WTC11 (cell line): ENCODE measurements at regions not wholly inside any gene's neighbourhood (a gene's known extent, or its start where the extent isn't known, plus 50 kb on each side); places are given as distances from the start of the nearest gene placed in this dataset.

Source experiments
- ATAC-seq: fragments of 200-7000 bp; cut with Tn5 transposase; 2 replicates; pipeline ENCODE4 v1.10.0; 2021; ENCODE audit warnings: mild to moderate bottlenecking, moderate library complexity
- CTCF ChIA-PET: fragments of 300-600 bp; sonication (Branson Sonifier 250); formaldehyde crosslinking; loops from one replicate; lab custom pipeline; 2021; ENCODE audit warnings: antibody characterized with exemption; lab: Charles Lee
- POLR2A ChIA-PET: fragments of 350-600 bp; sonication (Branson Sonifier 250); formaldehyde crosslinking; loops from one replicate; lab custom pipeline; 2021; ENCODE audit warnings: antibody characterized with exemption; lab: Charles Lee
- DNase-seq: peaks from one replicate; pipeline ENCODE4 v3.0.0; 2021; ENCODE audit warnings: low spot score
- H3K27ac Mint-ChIP-seq: 2 replicates; pipeline ENCODE4 v1.8.0; 2021; ENCODE audit warnings: mixed read lengths
- H3K27me3 Mint-ChIP-seq: 2 replicates; pipeline ENCODE4 v1.8.0; 2021; ENCODE audit warnings: low read depth, mild to moderate bottlenecking, moderate library complexity, mixed read lengths
- H3K36me3 Mint-ChIP-seq: 2 replicates; pipeline ENCODE4 v1.8.0; 2021; ENCODE audit warnings: mixed read lengths
- H3K4me1 Mint-ChIP-seq: 2 replicates; pipeline ENCODE4 v1.8.0; 2022; ENCODE audit warnings: mixed read lengths
- H3K4me3 Mint-ChIP-seq: 2 replicates; pipeline ENCODE4 v1.8.0; 2021; ENCODE audit warnings: mild to moderate bottlenecking, moderate library complexity, mixed read lengths
- H3K9me3 Mint-ChIP-seq: 2 replicates; pipeline ENCODE4 v1.8.0; 2021; ENCODE audit warnings: mixed read lengths
- ATF1 ChIP-seq: sonication (generic); formaldehyde crosslinking; IDR thresholded peaks from 2 replicates; pipeline ENCODE4 v1.8.1; 2023; ENCODE audit warnings: mild to moderate bottlenecking, moderate library complexity, missing genetic modification reagents
- CREM ChIP-seq: sonication (generic); formaldehyde crosslinking; IDR thresholded peaks from 2 replicates; pipeline ENCODE4 v1.8.1; 2022; ENCODE audit warnings: mild to moderate bottlenecking, missing genetic modification reagents, moderate library complexity
- EMX1 ChIP-seq: fragments of 250-450 bp; sonication (Bioruptor Pico); IDR thresholded peaks from 2 replicates; pipeline ENCODE4 v1.8.0; 2021; ENCODE audit warnings: mild to moderate bottlenecking
- GRHL2 ChIP-seq: fragments of 250-450 bp; sonication (Bioruptor Pico); IDR thresholded peaks from 2 replicates; pipeline ENCODE4 v1.8.0; 2022; ENCODE audit warnings: mild to moderate bottlenecking, moderate library complexity; ENCODE audit not compliant: insufficient replicate concordance, severe bottlenecking
- IRF2 ChIP-seq: sonication (generic); formaldehyde crosslinking; IDR thresholded peaks from 2 replicates; pipeline ENCODE4 v1.8.0; 2022; ENCODE audit warnings: low read depth, missing genetic modification reagents, borderline replicate concordance
- NFE2L1 ChIP-seq: sonication (generic); formaldehyde crosslinking; IDR thresholded peaks from 2 replicates; pipeline ENCODE4 v1.8.1; 2023; ENCODE audit warnings: missing genetic modification reagents
- OVOL2 ChIP-seq: fragments of 250-450 bp; sonication (Bioruptor Pico); IDR thresholded peaks from 2 replicates; pipeline ENCODE4 v1.9.0; 2021; ENCODE audit warnings: mild to moderate bottlenecking, borderline replicate concordance
- PRRX2 ChIP-seq: fragments of 250-450 bp; sonication (Bioruptor Pico); IDR thresholded peaks from 2 replicates; pipeline ENCODE4 v1.8.0; 2021; ENCODE audit warnings: mild to moderate bottlenecking
- RORB ChIP-seq: fragments of 250-450 bp; sonication (Bioruptor Pico); IDR thresholded peaks from 2 replicates; pipeline ENCODE4 v1.9.0; 2021; ENCODE audit warnings: mild to moderate bottlenecking
- SMAD3 ChIP-seq: sonication (generic); formaldehyde crosslinking; IDR thresholded peaks from 2 replicates; pipeline ENCODE4 v1.8.0; 2022; ENCODE audit warnings: missing genetic modification reagents, mild to moderate bottlenecking, borderline replicate concordance
- SMAD4 ChIP-seq: sonication (generic); formaldehyde crosslinking; IDR thresholded peaks from 2 replicates; pipeline ENCODE4 v1.8.0; 2022; ENCODE audit warnings: mild to moderate bottlenecking, missing genetic modification reagents
- SOX15 ChIP-seq: fragments of 250-450 bp; sonication (Bioruptor Pico); IDR thresholded peaks from 2 replicates; pipeline ENCODE4 v1.9.0; 2021; ENCODE audit warnings: mild to moderate bottlenecking
- SP1 ChIP-seq: sonication (generic); formaldehyde crosslinking; conservative IDR thresholded peaks from 2 replicates; pipeline ENCODE4 v1.8.1; 2022; ENCODE audit warnings: missing genetic modification reagents
- ZBTB21 ChIP-seq: sonication (generic); formaldehyde crosslinking; IDR thresholded peaks from 2 replicates; pipeline ENCODE4 v1.8.1; 2023; ENCODE audit warnings: mild to moderate bottlenecking, missing genetic modification reagents, borderline replicate concordance
- ZNF138 ChIP-seq: sonication (generic); formaldehyde crosslinking; conservative IDR thresholded peaks from 2 replicates; pipeline ENCODE4 v1.8.1; 2022; ENCODE audit warnings: mild to moderate bottlenecking, moderate library complexity, missing genetic modification reagents
- ZNF671 ChIP-seq: fragments of 250-450 bp; sonication (Bioruptor Pico); IDR thresholded peaks from 2 replicates; pipeline ENCODE4 v1.8.0; 2021; ENCODE audit warnings: mild to moderate bottlenecking
- TF ChIP-seq, protein P1 (sequence below): sonication (generic); formaldehyde crosslinking; IDR thresholded peaks from 2 replicates; pipeline ENCODE4 v1.8.1; 2023; ENCODE audit warnings: mild to moderate bottlenecking, missing genetic modification reagents
- TF ChIP-seq, protein P2 (sequence below): sonication (generic); formaldehyde crosslinking; IDR thresholded peaks from 2 replicates; pipeline ENCODE4 v1.8.1; 2023; ENCODE audit warnings: mild to moderate bottlenecking, missing genetic modification reagents, moderate library complexity
- TF ChIP-seq, protein P3 (sequence below): fragments of 250-450 bp; sonication (Bioruptor Pico); IDR thresholded peaks from 2 replicates; pipeline ENCODE4 v1.9.0; 2021; ENCODE audit warnings: moderate library complexity, mild to moderate bottlenecking, inconsistent platforms, borderline replicate concordance
- TF ChIP-seq, protein P4 (sequence below): sonication (generic); formaldehyde crosslinking; IDR thresholded peaks from 2 replicates; pipeline ENCODE4 v1.8.1; 2022; ENCODE audit warnings: low read depth, mild to moderate bottlenecking, moderate library complexity, missing genetic modification reagents, borderline replicate concordance
- TF ChIP-seq, protein P5 (sequence below): sonication (generic); formaldehyde crosslinking; IDR thresholded peaks from 2 replicates; pipeline ENCODE4 v1.8.0; 2022; ENCODE audit warnings: mild to moderate bottlenecking, missing genetic modification reagents
- TF ChIP-seq, protein P6 (sequence below): sonication (generic); formaldehyde crosslinking; IDR thresholded peaks from 2 replicates; pipeline ENCODE4 v1.8.1; 2022; ENCODE audit warnings: low read depth, missing genetic modification reagents, borderline replicate concordance

DNA sequence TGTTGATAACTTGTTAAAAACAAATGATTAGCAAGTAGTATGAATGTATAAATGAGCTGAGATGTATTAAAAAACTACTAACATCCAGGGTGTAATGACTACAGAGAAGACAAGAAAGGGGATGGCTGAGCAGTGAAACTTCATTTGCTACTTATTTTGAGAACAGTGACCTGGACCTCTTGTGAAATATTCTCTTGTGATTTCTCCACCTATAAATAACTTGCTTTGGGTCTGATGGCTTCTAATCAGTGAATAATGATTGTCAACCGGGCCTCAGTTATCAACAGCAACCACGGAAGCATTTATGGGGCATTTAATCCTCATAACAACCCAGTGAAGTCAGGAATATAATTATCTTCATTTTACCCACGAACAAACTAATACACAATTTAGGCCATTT lies 154.2 kb upstream of the HAND2 start (continued):
- TF ChIP-seq OVOL2 (CRISPR knock-in tag) (no peak), ZBTB21 (CRISPR knock-in tag) (no peak), SP1 (no peak), ATF1 (no peak), IRF2 (CRISPR knock-in tag) (no peak), GRHL2 (no peak), RORB (CRISPR knock-in tag) (no peak)
- TF ChIP-seq, protein P1, sequence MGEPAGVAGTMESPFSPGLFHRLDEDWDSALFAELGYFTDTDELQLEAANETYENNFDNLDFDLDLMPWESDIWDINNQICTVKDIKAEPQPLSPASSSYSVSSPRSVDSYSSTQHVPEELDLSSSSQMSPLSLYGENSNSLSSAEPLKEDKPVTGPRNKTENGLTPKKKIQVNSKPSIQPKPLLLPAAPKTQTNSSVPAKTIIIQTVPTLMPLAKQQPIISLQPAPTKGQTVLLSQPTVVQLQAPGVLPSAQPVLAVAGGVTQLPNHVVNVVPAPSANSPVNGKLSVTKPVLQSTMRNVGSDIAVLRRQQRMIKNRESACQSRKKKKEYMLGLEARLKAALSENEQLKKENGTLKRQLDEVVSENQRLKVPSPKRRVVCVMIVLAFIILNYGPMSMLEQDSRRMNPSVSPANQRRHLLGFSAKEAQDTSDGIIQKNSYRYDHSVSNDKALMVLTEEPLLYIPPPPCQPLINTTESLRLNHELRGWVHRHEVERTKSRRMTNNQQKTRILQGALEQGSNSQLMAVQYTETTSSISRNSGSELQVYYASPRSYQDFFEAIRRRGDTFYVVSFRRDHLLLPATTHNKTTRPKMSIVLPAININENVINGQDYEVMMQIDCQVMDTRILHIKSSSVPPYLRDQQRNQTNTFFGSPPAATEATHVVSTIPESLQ (CRISPR knock-in tag), result no peak
- TF ChIP-seq, protein P2, sequence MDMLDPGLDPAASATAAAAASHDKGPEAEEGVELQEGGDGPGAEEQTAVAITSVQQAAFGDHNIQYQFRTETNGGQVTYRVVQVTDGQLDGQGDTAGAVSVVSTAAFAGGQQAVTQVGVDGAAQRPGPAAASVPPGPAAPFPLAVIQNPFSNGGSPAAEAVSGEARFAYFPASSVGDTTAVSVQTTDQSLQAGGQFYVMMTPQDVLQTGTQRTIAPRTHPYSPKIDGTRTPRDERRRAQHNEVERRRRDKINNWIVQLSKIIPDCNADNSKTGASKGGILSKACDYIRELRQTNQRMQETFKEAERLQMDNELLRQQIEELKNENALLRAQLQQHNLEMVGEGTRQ (CRISPR knock-in tag), result no peak
- TF ChIP-seq, protein P3, sequence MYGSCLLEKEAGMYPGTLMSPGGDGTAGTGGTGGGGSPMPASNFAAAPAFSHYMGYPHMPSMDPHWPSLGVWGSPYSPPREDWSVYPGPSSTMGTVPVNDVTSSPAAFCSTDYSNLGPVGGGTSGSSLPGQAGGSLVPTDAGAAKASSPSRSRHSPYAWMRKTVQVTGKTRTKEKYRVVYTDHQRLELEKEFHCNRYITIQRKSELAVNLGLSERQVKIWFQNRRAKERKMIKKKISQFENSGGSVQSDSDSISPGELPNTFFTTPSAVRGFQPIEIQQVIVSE (CRISPR knock-in tag), result no peak

DNA sequence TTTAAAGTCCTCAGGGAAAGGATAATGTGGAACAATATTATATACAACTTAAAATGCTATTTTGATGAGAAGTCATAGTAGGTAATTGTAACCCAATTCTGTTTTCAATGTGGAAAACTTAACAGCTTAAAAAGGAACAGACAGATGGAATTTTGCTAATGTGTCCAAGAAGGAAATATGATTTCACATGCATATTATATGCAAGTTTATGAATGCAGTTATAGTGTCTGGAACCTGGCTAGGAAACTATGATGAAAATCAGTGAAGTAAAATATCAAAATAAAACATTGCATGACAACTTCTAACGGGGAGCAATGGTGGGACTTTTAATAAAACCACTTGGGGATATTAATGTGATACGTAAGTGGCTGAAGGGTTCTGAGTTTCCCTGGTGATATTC lies 152.6 kb upstream of the HAND2 start:
- ATAC-seq (no peak), DNase-seq (no peak)
- CTCF ChIA-PET, result no interaction called here
- no peaks in the 10 kb centered on the region for H3K9me3 Mint-ChIP-seq
- TF ChIP-seq SOX15 (CRISPR knock-in tag) (no peak), ATF1 (no peak), SMAD4 (CRISPR knock-in tag) (no peak), ZNF671 (CRISPR knock-in tag) (no peak), PRRX2 (CRISPR knock-in tag) (no peak), ZBTB21 (CRISPR knock-in tag) (no peak), NFE2L1 (no peak), EMX1 (CRISPR knock-in tag) (no peak), CREM (CRISPR knock-in tag) (no peak), SMAD3 (CRISPR knock-in tag) (no peak), ZNF138 (CRISPR knock-in tag) (no peak)
- TF ChIP-seq, protein P4, sequence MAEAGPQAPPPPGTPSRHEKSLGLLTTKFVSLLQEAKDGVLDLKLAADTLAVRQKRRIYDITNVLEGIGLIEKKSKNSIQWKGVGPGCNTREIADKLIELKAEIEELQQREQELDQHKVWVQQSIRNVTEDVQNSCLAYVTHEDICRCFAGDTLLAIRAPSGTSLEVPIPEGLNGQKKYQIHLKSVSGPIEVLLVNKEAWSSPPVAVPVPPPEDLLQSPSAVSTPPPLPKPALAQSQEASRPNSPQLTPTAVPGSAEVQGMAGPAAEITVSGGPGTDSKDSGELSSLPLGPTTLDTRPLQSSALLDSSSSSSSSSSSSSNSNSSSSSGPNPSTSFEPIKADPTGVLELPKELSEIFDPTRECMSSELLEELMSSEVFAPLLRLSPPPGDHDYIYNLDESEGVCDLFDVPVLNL, result no peak
- TF ChIP-seq, protein P5, sequence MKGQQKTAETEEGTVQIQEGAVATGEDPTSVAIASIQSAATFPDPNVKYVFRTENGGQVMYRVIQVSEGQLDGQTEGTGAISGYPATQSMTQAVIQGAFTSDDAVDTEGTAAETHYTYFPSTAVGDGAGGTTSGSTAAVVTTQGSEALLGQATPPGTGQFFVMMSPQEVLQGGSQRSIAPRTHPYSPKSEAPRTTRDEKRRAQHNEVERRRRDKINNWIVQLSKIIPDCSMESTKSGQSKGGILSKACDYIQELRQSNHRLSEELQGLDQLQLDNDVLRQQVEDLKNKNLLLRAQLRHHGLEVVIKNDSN (CRISPR knock-in tag), result no peak
- TF ChIP-seq, protein P6, sequence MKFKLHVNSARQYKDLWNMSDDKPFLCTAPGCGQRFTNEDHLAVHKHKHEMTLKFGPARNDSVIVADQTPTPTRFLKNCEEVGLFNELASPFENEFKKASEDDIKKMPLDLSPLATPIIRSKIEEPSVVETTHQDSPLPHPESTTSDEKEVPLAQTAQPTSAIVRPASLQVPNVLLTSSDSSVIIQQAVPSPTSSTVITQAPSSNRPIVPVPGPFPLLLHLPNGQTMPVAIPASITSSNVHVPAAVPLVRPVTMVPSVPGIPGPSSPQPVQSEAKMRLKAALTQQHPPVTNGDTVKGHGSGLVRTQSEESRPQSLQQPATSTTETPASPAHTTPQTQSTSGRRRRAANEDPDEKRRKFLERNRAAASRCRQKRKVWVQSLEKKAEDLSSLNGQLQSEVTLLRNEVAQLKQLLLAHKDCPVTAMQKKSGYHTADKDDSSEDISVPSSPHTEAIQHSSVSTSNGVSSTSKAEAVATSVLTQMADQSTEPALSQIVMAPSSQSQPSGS, result no peak
- POLR2A ChIA-PET, result no interaction called here
- no peaks in the 10 kb centered on the region for H3K36me3 Mint-ChIP-seq
- no peak overlapping the region for H3K27ac Mint-ChIP-seq
- no peak overlapping the region for H3K4me3 Mint-ChIP-seq
- no peaks in the 10 kb centered on the region for H3K4me1 Mint-ChIP-seq
- H3K27me3 Mint-ChIP-seq, result no peaks in the 10 kb centered on the region
